Panc1 (cell line): ENCODE measurements at regions not wholly inside any gene's neighbourhood (a gene's known extent, or its start where the extent isn't known, plus 50 kb on each side); places are given as distances from the start of the nearest gene placed in this dataset.

Experiments used
- ATAC-seq: fragments of 200-7000 bp; cut with Tn5 transposase; 2 replicates; pipeline ENCODE4 v1.9.1; 2020; ENCODE audit warnings: mild to moderate bottlenecking, moderate library complexity
- BruUV-seq: library from RNA; stranded (reverse); fragments of 400-500 nt; replicated peaks from 2 replicates; lab custom pipeline; 2021; lab: Mats Ljungman, UMichigan
- CTCF ChIA-PET: fragments of 300-600 bp; sonication (Branson Sonifier 250); formaldehyde crosslinking; loops from one replicate; lab custom pipeline; 2022; ENCODE audit warnings: antibody characterized with exemption; lab: Charles Lee
- POLR2A ChIA-PET: fragments of 300-600 bp; sonication (Branson Sonifier 250); formaldehyde crosslinking; loops from one replicate; lab custom pipeline; 2022; ENCODE audit warnings: antibody characterized with exemption; lab: Charles Lee
- DNase-seq: peaks from one replicate; pipeline ENCODE4 v3.0.0-alpha.2; 2010; ENCODE audit warnings: low read depth, low spot score
- H3K27ac ChIP-seq: 2 replicates; pipeline ENCODE4 v1.5.1; 2011; ENCODE audit warnings: mild to moderate bottlenecking, low read length, inconsistent platforms
- H3K27me3 ChIP-seq: fragments of 200-500 bp; sonication (Bioruptor generic); 2 replicates; pipeline ENCODE4 v1.6.0; 2014; ENCODE audit warnings: low read length, inconsistent platforms; ENCODE audit not compliant: control insufficient read depth, insufficient read depth
- H3K36me3 ChIP-seq: fragments of 200-500 bp; sonication (Bioruptor generic); 2 replicates; pipeline ENCODE4 v1.5.1; 2014; ENCODE audit warnings: inconsistent platforms, mild to moderate bottlenecking, low read length, moderate library complexity; ENCODE audit not compliant: control insufficient read depth, insufficient read depth
- H3K4me1 ChIP-seq: 2 replicates; pipeline ENCODE4 v1.5.1; 2011; ENCODE audit warnings: inconsistent platforms, mild to moderate bottlenecking, low read length, moderate library complexity; ENCODE audit not compliant: control insufficient read depth, insufficient read depth
- H3K4me3 ChIP-seq, 2 experiments: 2 replicates each; pipeline ENCODE4 v1.5.1; 2011 to 2012; ENCODE audit warnings: low read depth in 2 of 2, low read length in 2 of 2, mild to moderate bottlenecking in 2 of 2, inconsistent platforms in 1 of 2, moderate library complexity in 1 of 2
- H3K9me3 ChIP-seq: fragments of 200-500 bp; sonication (Bioruptor generic); 2 replicates; pipeline ENCODE4 v1.5.1; 2014; ENCODE audit warnings: low read depth, mild to moderate bottlenecking, inconsistent platforms, low read length, moderate library complexity; ENCODE audit not compliant: control insufficient read depth, insufficient read depth
- CTCF ChIP-seq: fragments of 450-650 bp; IDR thresholded peaks from 2 replicates; pipeline ENCODE4 v1.5.1; 2017; ENCODE audit warnings: mild to moderate bottlenecking
- POLR2AphosphoS5 ChIP-seq: IDR thresholded peaks from 2 replicates; pipeline ENCODE4 v1.6.1; 2012; ENCODE audit warnings: mild to moderate bottlenecking, low read depth, low read length, moderate library complexity
- SIN3A ChIP-seq: IDR thresholded peaks from 2 replicates; pipeline ENCODE4 v1.6.1; 2012; ENCODE audit warnings: low read depth, mild to moderate bottlenecking, low read length, moderate library complexity, borderline replicate concordance; ENCODE audit not compliant: insufficient read depth
- TCF7L2 ChIP-seq: IDR thresholded peaks from 2 replicates; pipeline ENCODE4 v1.6.1; 2011; ENCODE audit warnings: mild to moderate bottlenecking, low read depth, low read length, inconsistent platforms
- in situ Hi-C: cut with HindIII; loops from 2 replicates; pipeline ENCODE4 v1.10.0; 2016; ENCODE audit warnings: low sequenced_read_pairs, low pct_unique_long_range_greater_than_20kb
- intact Hi-C: fragments of 100-400 bp; cut with micrococcal nuclease; formaldehyde crosslinking; loops from one replicate; pipeline ENCODE4 v1.10.0; 2022; ENCODE audit not compliant: unreplicated experiment
- TF ChIP-seq, protein P1 (sequence below), 2 experiments: IDR thresholded peaks; 2 replicates each; pipeline ENCODE4 v1.6.1; 2011 to 2012; ENCODE audit warnings: low read depth in 2 of 2, control low read depth in 1 of 2, low read length in 1 of 2, mild to moderate bottlenecking in 1 of 2, moderate library complexity in 1 of 2; ENCODE audit not compliant: insufficient read depth in 1 of 2

DNA sequence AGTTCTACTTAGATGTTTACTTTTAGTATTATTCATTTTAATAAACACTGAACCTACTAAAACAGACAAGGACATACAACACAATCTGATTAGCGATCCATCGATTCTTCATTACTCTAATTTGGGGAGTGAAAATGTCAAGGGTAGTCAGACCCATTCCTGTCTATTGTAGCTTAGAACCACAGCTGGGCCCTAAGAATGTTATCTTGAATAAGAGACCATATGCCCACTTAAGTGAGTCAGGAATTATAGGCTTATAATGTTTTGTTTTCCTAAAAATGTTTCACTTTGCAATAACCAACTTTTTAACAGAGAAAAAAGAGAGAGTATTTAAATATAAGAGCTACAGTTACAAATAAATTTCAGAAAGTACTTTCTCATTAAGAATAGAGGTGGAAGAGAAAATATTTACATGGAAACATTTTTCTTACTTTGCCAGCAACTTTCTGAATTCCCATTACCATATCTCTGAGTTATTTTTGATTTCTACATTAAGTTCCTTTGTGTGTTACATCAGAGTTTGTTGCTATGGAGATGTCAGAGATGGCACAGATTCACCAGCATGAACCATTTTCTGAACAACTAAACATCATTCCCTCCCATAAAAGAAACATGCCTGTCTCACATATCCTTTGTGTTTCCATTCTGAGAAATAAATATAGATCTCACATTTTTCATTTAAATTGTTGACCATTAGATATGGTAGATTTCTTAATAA is 75.4 kb upstream of the SLC13A1 start:
- no peak for ATAC-seq
- H3K4me1 ChIP-seq: no peaks in the 10 kb centered on the region
- H3K27me3 ChIP-seq: no peaks in the 10 kb centered on the region
- in situ Hi-C loops (no loop called here), intact Hi-C loops (no loop called here)
- BruUV-seq: no TSS peak
- CTCF ChIA-PET: no interaction called here
- H3K27ac ChIP-seq: no peak overlapping the region
- H3K36me3 ChIP-seq: no peaks in the 10 kb centered on the region
- no peak for DNase-seq
- no peaks in the 10 kb centered on the region for H3K9me3 ChIP-seq
- no peak overlapping the region for H3K4me3 ChIP-seq
- POLR2A ChIA-PET: no interaction called here
- TF ChIP-seq CTCF (no peak), TCF7L2 (no peak), SIN3A (no peak), POLR2AphosphoS5 (no peak)
- TF ChIP-seq, protein P1, sequence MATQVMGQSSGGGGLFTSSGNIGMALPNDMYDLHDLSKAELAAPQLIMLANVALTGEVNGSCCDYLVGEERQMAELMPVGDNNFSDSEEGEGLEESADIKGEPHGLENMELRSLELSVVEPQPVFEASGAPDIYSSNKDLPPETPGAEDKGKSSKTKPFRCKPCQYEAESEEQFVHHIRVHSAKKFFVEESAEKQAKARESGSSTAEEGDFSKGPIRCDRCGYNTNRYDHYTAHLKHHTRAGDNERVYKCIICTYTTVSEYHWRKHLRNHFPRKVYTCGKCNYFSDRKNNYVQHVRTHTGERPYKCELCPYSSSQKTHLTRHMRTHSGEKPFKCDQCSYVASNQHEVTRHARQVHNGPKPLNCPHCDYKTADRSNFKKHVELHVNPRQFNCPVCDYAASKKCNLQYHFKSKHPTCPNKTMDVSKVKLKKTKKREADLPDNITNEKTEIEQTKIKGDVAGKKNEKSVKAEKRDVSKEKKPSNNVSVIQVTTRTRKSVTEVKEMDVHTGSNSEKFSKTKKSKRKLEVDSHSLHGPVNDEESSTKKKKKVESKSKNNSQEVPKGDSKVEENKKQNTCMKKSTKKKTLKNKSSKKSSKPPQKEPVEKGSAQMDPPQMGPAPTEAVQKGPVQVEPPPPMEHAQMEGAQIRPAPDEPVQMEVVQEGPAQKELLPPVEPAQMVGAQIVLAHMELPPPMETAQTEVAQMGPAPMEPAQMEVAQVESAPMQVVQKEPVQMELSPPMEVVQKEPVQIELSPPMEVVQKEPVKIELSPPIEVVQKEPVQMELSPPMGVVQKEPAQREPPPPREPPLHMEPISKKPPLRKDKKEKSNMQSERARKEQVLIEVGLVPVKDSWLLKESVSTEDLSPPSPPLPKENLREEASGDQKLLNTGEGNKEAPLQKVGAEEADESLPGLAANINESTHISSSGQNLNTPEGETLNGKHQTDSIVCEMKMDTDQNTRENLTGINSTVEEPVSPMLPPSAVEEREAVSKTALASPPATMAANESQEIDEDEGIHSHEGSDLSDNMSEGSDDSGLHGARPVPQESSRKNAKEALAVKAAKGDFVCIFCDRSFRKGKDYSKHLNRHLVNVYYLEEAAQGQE (IDR thresholded peaks at IDR 0.05; ENCODE audit: insufficient read depth in 1 of 2, low read depth in 2 of 2, low read length in 1 of 2): no peak

DNA sequence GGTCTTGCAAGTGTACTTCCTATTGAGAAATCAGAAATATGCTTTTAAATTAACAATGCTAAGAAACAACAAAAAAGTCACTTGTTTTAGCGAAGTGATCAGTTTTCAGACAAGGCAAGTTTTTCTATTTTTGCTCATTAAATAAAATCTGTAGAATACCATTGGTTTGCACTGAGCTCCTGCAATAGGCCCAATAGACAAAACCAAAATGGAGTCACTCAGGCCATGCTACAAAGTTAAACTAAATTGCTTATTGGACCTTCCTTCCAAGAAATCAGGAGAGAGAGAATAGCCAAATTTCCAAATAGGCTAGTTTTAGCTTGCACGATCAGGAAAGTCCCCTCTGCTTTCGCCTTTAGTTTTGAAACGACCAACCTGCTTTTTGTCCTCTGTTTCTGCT is 73.4 kb upstream of the SLC13A1 start:
- in situ Hi-C loops: no loop called here
- Histone ChIP-seq H3K36me3 (no peaks in the 10 kb centered on the region), H3K27ac (no peak overlapping the region), H3K9me3 (no peaks in the 10 kb centered on the region), H3K4me3 (no peak overlapping the region), H3K27me3 (no peaks in the 10 kb centered on the region), H3K4me1 (no peaks in the 10 kb centered on the region)
- no peak for DNase-seq
- TF ChIP-seq, protein P1 (IDR thresholded peaks at IDR 0.05; ENCODE audit: insufficient read depth in 1 of 2, low read depth in 2 of 2, low read length in 1 of 2): no peak
- no peak for TF ChIP-seq TCF7L2
- TF ChIP-seq POLR2AphosphoS5: no peak
- TF ChIP-seq SIN3A: no peak
- no peak for TF ChIP-seq CTCF
- ChIA-PET POLR2A (no interaction called here), CTCF (no interaction called here)
- intact Hi-C loops: no loop called here
- no peak for ATAC-seq
- BruUV-seq: no TSS peak
